PFSK-1 (cell line): ENCODE measurements at regions not wholly inside any gene's neighbourhood (a gene's known extent, or its start where the extent isn't known, plus 50 kb on each side); places are given as distances from the start of the nearest gene placed in this dataset.

Source experiments
- POLR2AphosphoS5 ChIP-seq: IDR thresholded peaks from 2 replicates; pipeline ENCODE4 v1.6.1; 2012; ENCODE audit warnings: low read depth, mild to moderate bottlenecking, control low read depth, low read length, moderate library complexity
- REST ChIP-seq, 2 experiments: IDR thresholded peaks; 2 replicates each; pipeline versions ENCODE4 v1.6.1 to v1.8.0; 2011 to 2012; ENCODE audit warnings: low read depth in 2 of 2, low read length in 2 of 2, control low read depth in 1 of 2, inconsistent platforms in 1 of 2, mild to moderate bottlenecking in 1 of 2, moderate library complexity in 1 of 2; ENCODE audit not compliant: insufficient read depth in 1 of 2

GRCh38 chr13:78897200-78897599 lies 238.2 kb upstream of the OBI1 start:
- TF ChIP-seq POLR2AphosphoS5 = no peak
- no peak for TF ChIP-seq REST (IDR thresholded peaks at IDR 0.05; ENCODE audit: insufficient read depth in 1 of 2, low read depth in 2 of 2, low read length in 2 of 2)
